Right cardiac atrium (tissue), 5 donors: ENCODE measurements at regions not wholly inside any gene's neighbourhood (a gene's known extent, or its start where the extent isn't known, plus 50 kb on each side); places are given as distances from the start of the nearest gene placed in this dataset.

Experiments
- ATAC-seq, 2 donors: fragments of 200-7000 bp; cut with Tn5 transposase; one replicate each; pipeline versions ENCODE4 v1.8.0 to v1.9.1; 2020; ENCODE audit warnings: moderate library complexity in 2 of 2, mild to moderate bottlenecking in 1 of 2
- DNase-seq, 3 donors: peaks; one replicate each; pipeline ENCODE4 v3.0.0-alpha.2; 2020
- H3K27ac ChIP-seq: one replicate; pipeline ENCODE4 v1.5.1; 2013; ENCODE audit warnings: mild to moderate bottlenecking, low read length, control low read depth, moderate library complexity
- H3K27me3 ChIP-seq: one replicate; pipeline ENCODE4 v1.6.1; 2013; ENCODE audit not compliant: control insufficient read depth, insufficient read depth
- H3K4me1 ChIP-seq: one replicate; pipeline ENCODE4 v1.6.1; 2013; ENCODE audit warnings: low read length; ENCODE audit not compliant: control insufficient read depth, insufficient read depth
- H3K4me3 ChIP-seq: one replicate; pipeline ENCODE4 v1.5.1; 2013; ENCODE audit warnings: low read length, control low read depth
- H3K9me3 ChIP-seq: one replicate; pipeline ENCODE4 v1.6.1; 2013; ENCODE audit warnings: low read length; ENCODE audit not compliant: control insufficient read depth
- WGBS: extraction: QIAGEN DNeasy Blood & Tissue Kit; methylation state at CpG from one replicate; pipeline ENCODE4 v1.1.7; 2013; 5-methylcytosine and 5-hydroxymethylcytosine counted together
- intact Hi-C, 4 donors: fragments of 100-400 bp; cut with DNase I; formaldehyde crosslinking; loops; one replicate each; pipeline versions ENCODE4 v1.11.0 to v1.14.0; 2022 to 2023
- donor health status: healthy with polysubstance abuse.
- donor health status: DM: no; HTN: yes; CAD: no.
- donor health status: DM: no; HTN: no; CAD: no.
- donor health status: DM: no; HTN: yes; CAD: no; lungs with severe emphysema.
- donor health status: DM: yes; HTN: yes; CAD: no.

DNA sequence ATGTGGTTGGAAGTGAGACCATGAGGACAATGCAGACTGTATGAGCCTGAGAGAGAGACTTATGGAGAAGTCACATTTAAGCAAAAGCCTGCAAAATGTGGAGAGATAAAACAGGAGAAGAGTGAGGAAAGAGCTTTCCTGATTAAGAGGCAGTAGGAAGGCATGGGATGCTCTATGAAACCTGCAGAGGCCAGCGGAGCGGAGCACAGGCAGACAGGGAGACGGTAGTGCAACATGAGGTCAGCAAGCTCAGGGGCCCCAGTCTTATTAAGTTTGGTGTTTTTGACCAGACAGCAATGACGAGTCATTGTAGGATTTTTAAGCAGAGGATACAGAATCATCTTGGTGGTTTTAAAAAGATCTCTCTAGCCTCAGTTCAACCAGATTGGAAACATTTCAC lies 721.5 kb upstream of the GOLIM4 start:
- ATAC-seq (no peak), DNase-seq (no peak)
- WGBS = 94% methylated on average over 4 of the region's 4 CpGs
- H3K4me3 ChIP-seq = no peak overlapping the region
- H3K9me3 ChIP-seq = no peaks in the 10 kb centered on the region
- intact Hi-C loops = no loop called here
- H3K27me3 ChIP-seq = no peaks in the 10 kb centered on the region
- no peak overlapping the region for H3K27ac ChIP-seq
- H3K4me1 ChIP-seq = no peaks in the 10 kb centered on the region

DNA sequence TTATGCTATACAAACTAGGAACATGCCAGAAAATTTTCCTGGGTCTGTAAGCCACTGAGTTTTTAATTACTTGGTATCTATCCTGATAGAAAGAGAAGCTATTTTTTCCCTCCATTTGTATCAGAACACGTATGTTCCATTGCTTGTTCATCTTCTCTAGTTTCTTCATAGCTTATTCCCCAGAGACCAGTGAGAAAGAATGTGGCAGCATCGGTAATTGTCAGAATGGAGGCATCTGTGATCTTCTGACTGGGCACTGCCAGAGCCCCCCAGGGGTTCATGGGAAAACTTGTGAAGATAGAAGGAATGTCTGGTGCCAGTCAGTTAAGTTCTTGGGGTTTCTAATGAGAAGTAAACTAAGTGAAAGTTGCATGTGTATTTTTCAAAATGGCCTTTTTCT lies 720.2 kb upstream of the GOLIM4 start:
- Histone ChIP-seq H3K4me1 (no peaks in the 10 kb centered on the region), H3K27ac (no peak overlapping the region), H3K9me3 (no peaks in the 10 kb centered on the region), H3K27me3 (no peaks in the 10 kb centered on the region), H3K4me3 (no peak overlapping the region)
- ATAC-seq (no peak), DNase-seq (no peak)
- 59% methylated on average over 2 of the region's 2 CpGs for WGBS
- intact Hi-C loops = no loop called here

DNA sequence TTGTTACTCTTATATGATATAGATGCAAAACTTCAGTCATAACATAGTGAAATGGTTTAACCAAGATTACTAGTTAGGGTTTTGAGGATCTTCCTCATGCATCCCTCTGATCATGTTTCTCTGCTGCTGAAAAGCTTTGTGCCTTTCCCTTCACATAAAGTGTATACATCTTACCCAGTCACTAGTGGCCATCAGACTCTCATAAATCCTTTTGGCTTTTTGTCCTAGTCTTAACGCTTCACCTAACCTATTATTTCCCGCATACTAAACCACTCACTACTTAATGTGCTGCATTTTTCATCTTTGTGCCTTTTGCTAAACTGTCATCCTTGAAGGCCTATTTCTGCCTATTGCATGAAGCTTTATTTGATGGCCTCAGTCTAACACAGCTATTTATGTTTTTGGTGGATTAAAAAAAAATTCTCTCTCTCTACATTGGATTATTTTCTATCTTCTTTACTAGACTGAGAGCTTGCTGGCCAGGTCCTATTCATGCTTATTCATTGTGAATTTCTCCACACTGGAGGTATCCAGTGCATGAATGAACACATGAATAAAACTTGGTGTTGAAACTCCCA lies 717.6 kb upstream of the GOLIM4 start:
- DNase-seq = no peak
- no peak overlapping the region for H3K27ac ChIP-seq
- no peak for ATAC-seq
- intact Hi-C loops = no loop called here
- WGBS = 92% methylated on average over 2 of the region's 2 CpGs
- no peaks in the 10 kb centered on the region for H3K4me1 ChIP-seq
- H3K27me3 ChIP-seq = no peaks in the 10 kb centered on the region
- H3K9me3 ChIP-seq = no peaks in the 10 kb centered on the region
- H3K4me3 ChIP-seq = no peak overlapping the region

DNA sequence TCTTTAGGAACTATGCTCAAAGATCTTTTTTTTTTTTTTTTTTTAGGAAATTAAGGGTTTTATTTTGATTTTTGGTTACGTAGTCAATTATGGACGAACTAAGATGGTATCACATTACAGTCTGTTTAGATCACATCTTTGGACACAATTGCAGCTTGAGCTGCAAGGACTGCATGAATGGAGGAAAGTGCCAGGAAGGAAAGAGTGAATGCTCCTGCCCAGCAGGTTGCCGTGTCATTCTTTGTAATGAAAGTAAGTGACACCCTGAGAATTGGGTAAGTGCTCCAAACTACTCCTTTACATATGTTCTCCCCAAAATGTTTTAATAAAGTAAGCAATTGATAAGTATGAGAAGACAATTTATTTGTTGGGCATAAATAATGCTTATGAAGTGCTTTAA lies 716.5 kb upstream of the GOLIM4 start:
- no peak for DNase-seq
- H3K27ac ChIP-seq = no peak overlapping the region
- intact Hi-C loops = no loop called here
- no peaks in the 10 kb centered on the region for H3K4me1 ChIP-seq
- no peaks in the 10 kb centered on the region for H3K27me3 ChIP-seq
- H3K4me3 ChIP-seq = no peak overlapping the region
- ATAC-seq = no peak
- WGBS = 74% methylated on average over 3 of the region's 3 CpGs
- no peaks in the 10 kb centered on the region for H3K9me3 ChIP-seq

DNA sequence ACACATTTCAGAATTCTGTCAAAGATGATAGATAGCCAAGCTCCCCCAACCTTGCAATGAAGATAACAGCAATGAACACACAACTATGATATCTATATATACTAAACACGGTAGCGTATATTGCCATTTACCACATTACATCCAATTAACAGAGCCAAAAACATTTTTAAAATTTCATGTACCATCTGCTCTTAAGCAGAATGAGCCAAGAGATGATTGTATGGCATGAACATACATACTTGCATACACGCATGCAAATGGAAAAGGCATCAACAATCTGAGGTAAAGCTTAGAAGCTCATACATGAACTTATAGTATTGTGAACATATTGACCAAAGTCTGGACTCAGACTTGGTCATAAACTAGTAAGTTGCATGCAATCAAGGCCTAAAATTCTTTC lies 712.9 kb upstream of the GOLIM4 start:
- no peak for ATAC-seq
- intact Hi-C loops = no loop called here
- 91% methylated on average over 3 of the region's 3 CpGs for WGBS
- Histone ChIP-seq H3K9me3 (no peaks in the 10 kb centered on the region), H3K27me3 (no peaks in the 10 kb centered on the region), H3K4me1 (no peaks in the 10 kb centered on the region), H3K27ac (no peak overlapping the region), H3K4me3 (no peak overlapping the region)
- DNase-seq = no peak

DNA sequence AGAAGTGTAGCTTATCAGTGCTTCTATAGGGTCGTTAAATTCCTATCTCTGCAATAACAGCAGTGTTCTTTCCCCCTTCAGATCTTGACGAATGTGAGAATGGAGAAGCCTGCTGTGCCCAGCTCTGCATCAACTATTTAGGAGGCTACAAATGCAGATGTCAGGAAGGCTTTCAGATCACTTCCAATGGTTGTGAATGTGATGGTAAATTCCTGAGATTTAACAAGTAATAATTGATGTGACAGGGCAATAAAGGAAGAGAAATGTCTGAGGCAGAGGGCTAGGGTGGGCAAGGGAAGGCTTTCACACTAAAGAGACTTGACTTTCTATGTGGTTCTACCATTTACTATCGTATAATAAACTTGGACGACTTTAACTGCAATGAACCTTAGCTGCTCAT lies 711.7 kb upstream of the GOLIM4 start:
- Histone ChIP-seq H3K9me3 (no peaks in the 10 kb centered on the region), H3K27ac (no peak overlapping the region), H3K4me1 (no peaks in the 10 kb centered on the region), H3K27me3 (no peaks in the 10 kb centered on the region), H3K4me3 (no peak overlapping the region)
- ATAC-seq (no peak), DNase-seq (no peak)
- 53% methylated on average over 4 of the region's 4 CpGs for WGBS
- intact Hi-C loops = no loop called here

DNA sequence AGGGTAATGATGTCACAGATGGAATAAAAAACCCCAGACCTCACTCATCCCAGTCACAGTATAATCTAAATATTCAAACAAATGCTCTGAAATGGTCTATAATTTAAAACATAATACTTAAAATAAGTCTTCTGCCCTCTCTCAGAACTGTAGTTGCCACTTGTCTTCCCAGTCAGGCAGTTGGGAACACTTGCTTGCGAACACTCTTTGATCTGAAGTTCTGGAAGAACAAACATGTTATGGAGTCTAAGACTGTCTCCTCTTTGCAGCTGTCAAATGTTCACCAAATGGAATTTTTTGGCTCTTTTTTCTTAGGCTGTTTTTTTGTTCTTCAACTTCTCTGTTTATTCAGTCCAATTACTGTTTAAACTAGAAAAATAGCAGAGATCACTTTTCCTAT lies 711.1 kb upstream of the GOLIM4 start:
- no peak overlapping the region for H3K27ac ChIP-seq
- WGBS = 91% methylated on average over 1 of the region's 1 CpG
- no peaks in the 10 kb centered on the region for H3K9me3 ChIP-seq
- no peak for DNase-seq
- no peak overlapping the region for H3K4me3 ChIP-seq
- no peaks in the 10 kb centered on the region for H3K4me1 ChIP-seq
- intact Hi-C loops = no loop called here
- ATAC-seq = no peak
- H3K27me3 ChIP-seq = no peaks in the 10 kb centered on the region

DNA sequence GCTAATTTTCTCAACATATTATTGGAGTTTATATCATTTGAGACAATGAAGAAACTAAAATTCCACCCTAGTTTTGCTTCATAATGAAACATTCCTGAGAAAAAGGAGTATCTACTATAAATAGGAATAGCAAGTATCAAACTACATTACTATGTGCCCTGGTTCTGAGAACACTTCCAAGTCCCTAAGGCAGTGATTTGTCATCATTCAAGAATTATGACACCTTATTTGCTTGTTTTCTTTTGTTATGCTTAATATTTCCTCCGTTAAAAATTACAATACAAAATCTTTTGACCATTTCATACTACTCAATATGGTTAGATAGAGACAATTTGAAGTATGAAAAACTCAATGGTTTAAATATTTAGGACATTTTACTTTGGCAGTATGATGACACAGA lies 707.8 kb upstream of the GOLIM4 start:
- ATAC-seq (no peak), DNase-seq (no peak)
- Histone ChIP-seq H3K9me3 (no peaks in the 10 kb centered on the region), H3K27ac (no peak overlapping the region), H3K4me3 (no peak overlapping the region), H3K27me3 (no peaks in the 10 kb centered on the region), H3K4me1 (no peaks in the 10 kb centered on the region)
- intact Hi-C loops = no loop called here
- 86% methylated on average over 1 of the region's 1 CpG for WGBS

DNA sequence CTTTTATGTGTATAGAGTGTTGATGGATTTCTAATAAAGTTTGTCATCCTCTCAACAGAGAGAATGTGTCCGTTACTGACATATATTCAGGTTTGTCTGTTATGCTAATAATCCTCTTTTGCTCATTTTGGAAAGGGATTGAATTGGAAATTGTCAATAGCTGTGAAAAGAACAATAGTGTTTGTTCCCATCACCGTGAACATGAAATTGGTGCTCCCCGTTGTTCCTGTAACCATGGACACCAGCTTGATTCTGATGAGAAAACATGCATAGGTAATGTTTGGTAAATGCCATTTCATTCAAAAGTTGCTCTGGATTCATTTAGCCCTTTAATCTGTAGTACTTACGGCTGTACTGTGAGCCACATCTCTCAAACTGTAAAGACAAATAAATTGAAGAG lies 707.0 kb upstream of the GOLIM4 start:
- ATAC-seq = no peak
- 79% methylated on average over 4 of the region's 4 CpGs for WGBS

DNA sequence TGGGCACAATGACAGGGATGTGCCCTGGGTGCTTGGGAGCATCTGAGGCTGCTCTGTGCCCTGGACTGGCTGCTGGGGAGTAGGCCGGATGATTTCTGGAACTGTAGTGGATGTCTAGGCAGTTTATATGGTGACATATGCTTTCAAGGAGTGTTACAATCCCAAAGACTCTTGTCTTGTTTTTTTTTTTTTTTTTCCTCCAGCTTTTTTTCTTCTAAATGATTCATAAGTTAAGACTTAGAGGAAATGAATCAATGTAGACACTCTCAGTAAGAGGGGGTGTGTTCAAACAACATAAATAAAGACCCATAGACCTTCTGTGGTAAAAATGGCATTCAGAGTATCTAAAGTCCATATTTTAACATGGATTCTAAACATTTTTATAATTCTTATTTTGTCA lies 706.1 kb upstream of the GOLIM4 start:
- H3K9me3 ChIP-seq = no peaks in the 10 kb centered on the region

More for the DNA sequence above, 707.0 kb upstream of the GOLIM4 start:
- H3K4me3 ChIP-seq = no peak overlapping the region
- no peak for DNase-seq
- no peaks in the 10 kb centered on the region for H3K27me3 ChIP-seq
- no peaks in the 10 kb centered on the region for H3K9me3 ChIP-seq
- H3K27ac ChIP-seq = no peak overlapping the region
- H3K4me1 ChIP-seq = no peaks in the 10 kb centered on the region
- intact Hi-C loops = no loop called here

DNA sequence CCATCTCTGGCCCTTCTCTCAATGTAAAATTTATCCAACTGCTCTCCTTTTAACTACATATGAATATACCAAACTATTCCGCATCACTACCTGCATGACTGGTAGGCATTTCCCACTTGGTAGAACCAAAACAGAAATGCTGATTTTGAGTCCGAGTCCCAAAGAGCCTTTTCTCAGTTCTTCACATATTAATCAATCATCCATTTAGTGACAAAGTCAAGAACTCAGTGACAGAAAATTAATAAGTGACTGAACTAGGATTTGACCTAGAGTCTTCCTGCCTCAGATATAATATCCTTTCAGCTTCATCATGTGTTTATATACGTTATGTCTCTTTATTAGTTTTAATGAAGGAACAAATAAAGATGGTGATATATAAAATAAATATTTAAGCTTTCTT lies 700.6 kb upstream of the GOLIM4 start:
- H3K4me3 ChIP-seq = no peak overlapping the region
- H3K4me1 ChIP-seq = no peaks in the 10 kb centered on the region
- no peak overlapping the region for H3K27ac ChIP-seq
- ATAC-seq (no peak), DNase-seq (no peak)
- WGBS = 91% methylated on average over 3 of the region's 3 CpGs
- no peaks in the 10 kb centered on the region for H3K9me3 ChIP-seq
- intact Hi-C loops = no loop called here
- no peaks in the 10 kb centered on the region for H3K27me3 ChIP-seq

More for the DNA sequence above, 706.1 kb upstream of the GOLIM4 start:
- WGBS = 88% methylated on average over 1 of the region's 1 CpG
- ATAC-seq (no peak), DNase-seq (no peak)
- Histone ChIP-seq H3K4me3 (no peak overlapping the region), H3K27ac (no peak overlapping the region), H3K27me3 (no peaks in the 10 kb centered on the region), H3K4me1 (no peaks in the 10 kb centered on the region)
- intact Hi-C loops = no loop called here

DNA sequence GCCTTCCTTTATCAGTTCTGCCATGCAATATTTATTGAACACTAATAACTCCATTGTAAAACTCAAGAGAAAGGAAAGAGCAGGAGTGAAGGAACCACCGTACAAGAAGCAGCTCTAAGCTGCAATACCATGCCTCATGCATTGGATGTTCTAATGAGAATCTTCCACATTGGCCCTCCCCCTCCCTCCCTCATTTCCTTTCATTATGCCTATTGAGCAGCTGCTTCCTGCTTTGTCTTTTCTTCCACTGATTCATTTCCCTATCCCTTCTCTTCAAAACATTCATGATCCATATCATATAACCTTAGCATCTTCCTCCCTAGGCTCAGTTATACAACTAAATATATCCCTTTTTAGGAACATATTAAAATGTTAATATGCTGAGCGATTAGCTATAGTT lies 698.7 kb upstream of the GOLIM4 start:
- H3K4me3 ChIP-seq = no peak overlapping the region
- DNase-seq = no peak
- ATAC-seq = no peak
- no peak overlapping the region for H3K27ac ChIP-seq
- no peaks in the 10 kb centered on the region for H3K4me1 ChIP-seq
- H3K27me3 ChIP-seq = no peaks in the 10 kb centered on the region
- 78% methylated on average over 2 of the region's 2 CpGs for WGBS
- intact Hi-C loops = no loop called here
- H3K9me3 ChIP-seq = no peaks in the 10 kb centered on the region
